ENCODE measurements at regions not wholly inside any gene's neighbourhood (a gene's known extent, or its start where the extent isn't known, plus 50 kb on each side); places are given as distances from the start of the nearest gene placed in this dataset.

- H3K36me3 ChIP-seq (replicated peaks in 1 of 2; ENCODE audit: control insufficient read depth in 1 of 2, insufficient read depth in 2 of 2, low read length in 2 of 2), result no peaks in the 10 kb centered on the region
- no peak for DNase-seq (ENCODE audit: low spot score)
- WGBS (ENCODE audit: low lambda C conversion rate), result 9% methylated on average over 5 of the region's 5 CpGs
- H3K4me1 ChIP-seq (ENCODE audit: insufficient read depth, low read length), result no peaks in the 10 kb centered on the region
- H3K9me3 ChIP-seq (ENCODE audit: low read length), result no peaks in the 10 kb centered on the region
- ChIA-PET POLR2A (no interaction called here), CTCF (ENCODE audit: low intra/inter-chr PET ratio, low total read pairs) (no interaction called here)
- intact Hi-C loops (cut with micrococcal nuclease; ENCODE audit: unreplicated experiment), result no loop called here
- H3K4me3 ChIP-seq (replicated peaks in 1 of 3; ENCODE audit: insufficient read depth in 1 of 3, low read depth in 2 of 3, low read length in 3 of 3), result no peak overlapping the region
- no peak overlapping the region for H3K4me2 ChIP-seq (ENCODE audit: low read depth, low read length)
- in situ Hi-C loops (cut with HindIII; ENCODE audit: extremely low pct_ligation_motif_present, low pct_unique_long_range_greater_than_20kb), result no loop called here
- H2AFZ ChIP-seq (ENCODE audit: low read length), result no peak overlapping the region
- FAIRE-seq, result no peak
- TF ChIP-seq ZBTB1 (CRISPR knock-in tag; IDR thresholded peaks at IDR 0.05; ENCODE audit: borderline replicate concordance) (no peak), ZBTB46 (CRISPR knock-in tag; IDR thresholded peaks at IDR 0.05; ENCODE audit: borderline replicate concordance) (no peak), KLF12 (CRISPR knock-in tag; IDR thresholded peaks at IDR 0.05; ENCODE audit: borderline replicate concordance) (no peak), KAT8 (CRISPR knock-in tag; IDR thresholded peaks at IDR 0.05) (no peak), RCOR2 (CRISPR knock-in tag; IDR thresholded peaks at IDR 0.05) (no peak), EZH2 (conservative IDR thresholded peaks at IDR 0.05; ENCODE audit: low read depth, low read length) (no peak), ZSCAN20 (CRISPR knock-in tag; IDR thresholded peaks at IDR 0.05; ENCODE audit: borderline replicate concordance) (no peak), TFAP4 (IDR thresholded peaks at IDR 0.05; ENCODE audit: borderline replicate concordance, low read depth) (no peak)
- no TSS peak for BruUV-seq (replicated peaks)
- no peaks in the 10 kb centered on the region for H4K20me1 ChIP-seq (ENCODE audit: insufficient read depth, low read length)
- H3K79me2 ChIP-seq (ENCODE audit: insufficient read depth, low read length), result no peaks in the 10 kb centered on the region
- no peak for ATAC-seq
- H3K9ac ChIP-seq (ENCODE audit: insufficient read depth, low read depth, low read length), result no peak overlapping the region
- peaks cover 0 to 19% of the 10 kb centered on the region in 2 experiments; a peak in 2 of 5 replicates for H3K27me3 ChIP-seq (ENCODE audit: control insufficient read depth in 1 of 2, insufficient read depth in 2 of 2, low read length in 2 of 2)
- no peak overlapping the region for H3K27ac ChIP-seq (ENCODE audit: extremely low read length, insufficient read depth, low read length)
Observed at GRCh38 chr7:142351145-142351544, 93.3 kb upstream of the PRSS58 start.
